HCT116 (cell line): ENCODE measurements at regions not wholly inside any gene's neighbourhood (a gene's known extent, or its start where the extent isn't known, plus 50 kb on each side); places are given as distances from the start of the nearest gene placed in this dataset.

Experiments used
- ATAC-seq: fragments of 200-7000 bp; cut with Tn5 transposase; 2 replicates; pipeline ENCODE4 v1.9.1; 2020; ENCODE audit warnings: mild to moderate bottlenecking, moderate library complexity
- BruUV-seq: library from RNA; stranded (reverse); fragments of 400-500 nt; replicated peaks from 2 replicates; lab custom pipeline; 2021; lab: Mats Ljungman, UMichigan
- CTCF ChIA-PET: fragments of 300-600 bp; sonication (Branson Sonifier 250); formaldehyde crosslinking; loops from one replicate; lab custom pipeline; 2021; ENCODE audit warnings: antibody characterized with exemption; lab: Charles Lee
- POLR2A ChIA-PET: fragments of 300-600, 350-600 bp; sonication (Branson Sonifier 250); formaldehyde crosslinking; loops from one replicate; lab custom pipeline; 2021; ENCODE audit warnings: antibody characterized with exemption; lab: Charles Lee
- RAD21 ChIA-PET, 2 experiments: fragments of 300-600 bp; sonication (Branson Sonifier 250); formaldehyde crosslinking; loops; one replicate each; lab custom pipeline; 2023; ENCODE audit warnings: low total read pairs in 2 of 2; ENCODE audit not compliant: uncharacterized antibody in 2 of 2, unreplicated experiment in 2 of 2, low non-redundant PET in 1 of 2; lab: Charles Lee
- DNase-seq: peaks from one replicate; pipeline ENCODE4 v3.0.0-alpha.2; 2010; ENCODE audit warnings: low read depth, low spot score
- H2AFZ ChIP-seq: fragments of 200-600 bp; shearing (Covaris generic), sonication (generic); 2 replicates; pipeline ENCODE4 v1.6.1; 2017; ENCODE audit warnings: low read depth, mixed run types, mixed read lengths, antibody characterized with exemption, low read length; ENCODE audit not compliant: poor library complexity, severe bottlenecking
- H3K27ac ChIP-seq: 2 replicates; pipeline ENCODE4 v1.5.1; 2012; ENCODE audit warnings: low read depth, low read length
- H3K27me3 ChIP-seq: fragments of 200-600 bp; sonication (generic); 2 replicates; pipeline ENCODE4 v1.6.1; 2016; ENCODE audit warnings: mixed run types, low read length, mixed read lengths; ENCODE audit not compliant: insufficient read depth
- H3K36me3 ChIP-seq, 2 experiments: fragments of 200-500 bp in 1 of 2; fragments of 200-600 bp in 1 of 2; sonication (Bioruptor generic) in 1 of 2; sonication (generic) in 1 of 2; 2 replicates each; pipeline versions ENCODE4 v1.5.1 to v1.6.1; 2014 to 2016; ENCODE audit warnings: low read length in 2 of 2, inconsistent platforms in 1 of 2, mixed read lengths in 1 of 2, mixed run types in 1 of 2; ENCODE audit not compliant: insufficient read depth in 2 of 2, control insufficient read depth in 1 of 2
- H3K4me1 ChIP-seq, 2 experiments: fragments of 200-600 bp in 1 of 2; sonication (generic) in 1 of 2; 2 replicates each; pipeline versions ENCODE4 v1.5.1 to v1.6.1; 2012 to 2017; ENCODE audit warnings: low read length in 2 of 2, inconsistent platforms in 1 of 2, mild to moderate bottlenecking in 1 of 2, mixed read lengths in 1 of 2, mixed run types in 1 of 2, moderate library complexity in 1 of 2; ENCODE audit not compliant: insufficient read depth in 2 of 2, control insufficient read depth in 1 of 2
- H3K4me2 ChIP-seq: fragments of 200-600 bp; sonication (generic); 2 replicates; pipeline ENCODE4 v1.6.1; 2017; ENCODE audit warnings: mixed run types, low read length, mixed read lengths
- H3K4me3 ChIP-seq, 2 experiments: fragments of 200-600 bp in 1 of 2; sonication (generic) in 1 of 2; replicated peaks in 1 of 2; 2 replicates each; pipeline ENCODE4 v1.5.1; 2011 to 2016; ENCODE audit warnings: low read length in 2 of 2, control low read depth in 1 of 2, low read depth in 1 of 2, mild to moderate bottlenecking in 1 of 2, mixed read lengths in 1 of 2, mixed run types in 1 of 2
- H3K79me2 ChIP-seq: fragments of 200-600 bp; sonication (generic); 2 replicates; pipeline ENCODE4 v1.6.1; 2017; ENCODE audit warnings: mild to moderate bottlenecking, mixed run types, low read length, moderate library complexity, mixed read lengths; ENCODE audit not compliant: insufficient read depth
- H3K9ac ChIP-seq: fragments of 200-600 bp; sonication (generic); 2 replicates; pipeline ENCODE4 v1.6.1; 2016; ENCODE audit warnings: low read length, mixed read lengths
- H3K9me2 ChIP-seq: fragments of 200-600 bp; sonication (generic), shearing (Covaris generic); 2 replicates; pipeline ENCODE4 v1.6.1; 2017; ENCODE audit warnings: mixed run types, mild to moderate bottlenecking, moderate library complexity; ENCODE audit not compliant: insufficient read depth
- H3K9me3 ChIP-seq, 2 experiments: fragments of 200-500 bp in 1 of 2; fragments of 200-600 bp in 1 of 2; sonication (Bioruptor generic) in 1 of 2; sonication (generic) in 1 of 2; 2 replicates each; pipeline ENCODE4 v1.6.1; 2014 to 2017; ENCODE audit warnings: low read length in 2 of 2, mixed read lengths in 2 of 2, inconsistent platforms in 1 of 2, low read depth in 1 of 2, mild to moderate bottlenecking in 1 of 2, mixed run types in 1 of 2, moderate library complexity in 1 of 2; ENCODE audit not compliant: control insufficient read depth in 1 of 2, insufficient read depth in 1 of 2
- H4K20me1 ChIP-seq: fragments of 200-600 bp; sonication (generic), shearing (Covaris generic); 2 replicates; pipeline ENCODE4 v1.6.1; 2017; ENCODE audit warnings: mixed run types, mild to moderate bottlenecking, moderate library complexity; ENCODE audit not compliant: insufficient read depth
- CBX3 ChIP-seq: IDR thresholded peaks from 2 replicates; pipeline ENCODE4 v1.6.1; 2012; ENCODE audit warnings: low read depth
- CEBPB ChIP-seq: IDR thresholded peaks from 2 replicates; pipeline ENCODE4 v1.6.1; 2012; ENCODE audit warnings: low read depth
- EGR1 ChIP-seq: IDR thresholded peaks from 2 replicates; pipeline ENCODE4 v1.6.1; 2012; ENCODE audit warnings: low read depth
- EZH2 ChIP-seq: fragments of 200-600 bp; sonication (generic); IDR thresholded peaks from 2 replicates; pipeline ENCODE4 v1.6.1; 2017; ENCODE audit warnings: antibody characterized with exemption, mixed run types
- EZH2phosphoT487 ChIP-seq: fragments of 200-600 bp; IDR thresholded peaks from 2 replicates; pipeline ENCODE4 v1.6.1; 2018; ENCODE audit warnings: antibody characterized with exemption, borderline replicate concordance
- FOSL1 ChIP-seq: IDR thresholded peaks from 2 replicates; pipeline ENCODE4 v1.6.1; 2012; ENCODE audit warnings: low read depth
- JUND ChIP-seq: IDR thresholded peaks from 2 replicates; pipeline ENCODE4 v1.6.1; 2012
- POLR2A ChIP-seq: IDR thresholded peaks from 2 replicates; pipeline ENCODE4 v1.7.0; 2011; ENCODE audit warnings: borderline replicate concordance; ENCODE audit not compliant: insufficient read depth, insufficient read length; ENCODE audit errors: extremely low read depth
- RAD21 ChIP-seq: IDR thresholded peaks from 2 replicates; pipeline ENCODE4 v1.6.1; 2012; ENCODE audit warnings: low read depth, mild to moderate bottlenecking
- SRF ChIP-seq: IDR thresholded peaks from 2 replicates; pipeline ENCODE4 v1.6.1; 2012; ENCODE audit warnings: low read depth
- TCF7L2 ChIP-seq: IDR thresholded peaks from 2 replicates; pipeline ENCODE4 v1.7.0; 2011; ENCODE audit warnings: borderline replicate concordance, inconsistent platforms; ENCODE audit not compliant: insufficient read depth, insufficient read length; ENCODE audit errors: extremely low read depth
- YY1 ChIP-seq: IDR thresholded peaks from 2 replicates; pipeline ENCODE4 v1.6.1; 2011; ENCODE audit warnings: low read length, low read depth, moderate library complexity, mild to moderate bottlenecking; ENCODE audit not compliant: insufficient replicate concordance; ENCODE audit errors: extremely low read depth
- ZFX ChIP-seq: fragments of 450-650 bp; IDR thresholded peaks from 2 replicates; pipeline ENCODE4 v1.6.1; 2017
- ZNF274 ChIP-seq: fragments of 200-500 bp; sonication (Bioruptor generic); IDR thresholded peaks from 2 replicates; pipeline ENCODE4 v1.6.1; 2014; ENCODE audit warnings: mild to moderate bottlenecking, low read depth, low read length, inconsistent platforms
- intact Hi-C: fragments of 100-400 bp; cut with micrococcal nuclease; formaldehyde crosslinking; loops from 2 replicates; pipeline ENCODE4 v1.10.0; 2022
- TF ChIP-seq, protein P1 (sequence below): IDR thresholded peaks from 2 replicates; pipeline ENCODE4 v1.6.1; 2012
- TF ChIP-seq, protein P2 (sequence below): IDR thresholded peaks from 2 replicates; pipeline ENCODE4 v1.6.1; 2012
- TF ChIP-seq, protein P3 (sequence below): IDR thresholded peaks from 2 replicates; pipeline ENCODE4 v1.6.1; 2012; ENCODE audit warnings: low read depth

DNA sequence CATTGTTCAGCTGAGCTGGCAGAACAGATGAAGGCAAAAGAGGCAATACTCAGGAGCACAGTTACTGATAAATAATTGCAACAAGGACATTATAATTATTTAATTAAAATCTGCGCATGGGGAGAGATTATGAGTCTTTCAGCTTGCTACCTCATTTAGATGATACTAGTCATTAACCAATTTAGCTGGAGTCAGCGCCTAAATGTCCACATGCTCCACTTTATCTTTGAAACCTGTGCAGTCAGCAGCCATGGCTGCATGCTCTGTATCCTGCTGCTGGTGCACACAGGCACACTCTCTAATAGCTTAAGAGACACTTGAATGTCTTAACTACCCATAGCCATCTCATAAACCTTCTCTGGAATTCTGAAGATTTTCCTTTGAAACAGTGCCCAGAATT lies 196.8 kb downstream of the PPP1R3A start:
- no peak for DNase-seq
- no peaks in the 10 kb centered on the region for H4K20me1 ChIP-seq
- no peaks in the 10 kb centered on the region for H3K9me3 ChIP-seq
- RAD21 ChIA-PET, result no interaction called here
- no peaks in the 10 kb centered on the region for H3K9me2 ChIP-seq
- POLR2A ChIA-PET, result no interaction called here
- no peak overlapping the region for H3K4me2 ChIP-seq
- H3K9ac ChIP-seq, result no peak overlapping the region
- no peaks in the 10 kb centered on the region for H3K4me1 ChIP-seq
- no peaks in the 10 kb centered on the region for H3K79me2 ChIP-seq
- H3K27ac ChIP-seq, result no peak overlapping the region
- ATAC-seq, result no peak
- CTCF ChIA-PET, result no interaction called here
- no peak overlapping the region for H2AFZ ChIP-seq
- H3K4me3 ChIP-seq, result no peak overlapping the region
- TF ChIP-seq FOSL1 (no peak), TCF7L2 (no peak), CBX3 (no peak), POLR2A (no peak), EZH2phosphoT487 (no peak), EGR1 (no peak), JUND (no peak), ZFX (no peak), RAD21 (no peak), EZH2 (no peak), YY1 (no peak), CEBPB (no peak)
- TF ChIP-seq, protein P1, sequence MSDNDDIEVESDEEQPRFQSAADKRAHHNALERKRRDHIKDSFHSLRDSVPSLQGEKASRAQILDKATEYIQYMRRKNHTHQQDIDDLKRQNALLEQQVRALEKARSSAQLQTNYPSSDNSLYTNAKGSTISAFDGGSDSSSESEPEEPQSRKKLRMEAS, result no peak
- TF ChIP-seq, protein P2, sequence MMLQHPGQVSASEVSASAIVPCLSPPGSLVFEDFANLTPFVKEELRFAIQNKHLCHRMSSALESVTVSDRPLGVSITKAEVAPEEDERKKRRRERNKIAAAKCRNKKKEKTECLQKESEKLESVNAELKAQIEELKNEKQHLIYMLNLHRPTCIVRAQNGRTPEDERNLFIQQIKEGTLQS, result no peak
- H3K36me3 ChIP-seq, result no peaks in the 10 kb centered on the region
- no TSS peak for BruUV-seq
- H3K27me3 ChIP-seq, result no peaks in the 10 kb centered on the region
- intact Hi-C loops, result no loop called here

DNA sequence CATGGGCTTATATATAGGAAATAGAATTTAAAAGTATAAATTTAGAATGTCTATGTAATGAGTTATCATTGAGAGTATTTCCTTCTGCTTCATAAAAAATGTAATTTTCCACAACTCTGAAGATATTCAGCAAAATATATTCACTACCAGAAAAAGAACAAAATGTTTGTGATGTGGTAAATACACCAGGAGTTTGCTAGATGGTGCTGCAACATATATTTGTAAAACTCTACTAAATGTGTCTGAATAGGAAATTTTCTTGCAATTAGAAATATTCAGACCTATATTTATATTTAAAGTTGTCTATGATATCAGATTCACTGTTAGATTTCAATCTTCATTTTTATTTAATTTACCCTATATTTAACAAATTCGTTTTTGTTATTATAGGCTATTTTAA lies 201.1 kb downstream of the PPP1R3A start:
- Histone ChIP-seq H3K9ac (no peak overlapping the region), H3K36me3 (no peaks in the 10 kb centered on the region), H3K4me1 (no peaks in the 10 kb centered on the region), H3K27me3 (no peaks in the 10 kb centered on the region), H3K79me2 (no peaks in the 10 kb centered on the region), H3K27ac (no peak overlapping the region), H3K9me3 (no peaks in the 10 kb centered on the region), H3K4me3 (no peak overlapping the region), H3K4me2 (no peak overlapping the region), H4K20me1 (no peaks in the 10 kb centered on the region), H2AFZ (no peak overlapping the region), H3K9me2 (no peaks in the 10 kb centered on the region)
- CTCF ChIA-PET, result interaction anchor here (1.1 kb wide), 1 partner anchor 11 kb away, joined by 3 read pairs; no protein-coding TSS in a partner anchor
- POLR2A ChIA-PET, result no interaction called here
- RAD21 ChIA-PET, result no interaction called here
- ATAC-seq (no peak), DNase-seq (no peak)
- intact Hi-C loops, result no loop called here
- no TSS peak for BruUV-seq
- TF ChIP-seq SRF, result no peak
- TF ChIP-seq, protein P3, sequence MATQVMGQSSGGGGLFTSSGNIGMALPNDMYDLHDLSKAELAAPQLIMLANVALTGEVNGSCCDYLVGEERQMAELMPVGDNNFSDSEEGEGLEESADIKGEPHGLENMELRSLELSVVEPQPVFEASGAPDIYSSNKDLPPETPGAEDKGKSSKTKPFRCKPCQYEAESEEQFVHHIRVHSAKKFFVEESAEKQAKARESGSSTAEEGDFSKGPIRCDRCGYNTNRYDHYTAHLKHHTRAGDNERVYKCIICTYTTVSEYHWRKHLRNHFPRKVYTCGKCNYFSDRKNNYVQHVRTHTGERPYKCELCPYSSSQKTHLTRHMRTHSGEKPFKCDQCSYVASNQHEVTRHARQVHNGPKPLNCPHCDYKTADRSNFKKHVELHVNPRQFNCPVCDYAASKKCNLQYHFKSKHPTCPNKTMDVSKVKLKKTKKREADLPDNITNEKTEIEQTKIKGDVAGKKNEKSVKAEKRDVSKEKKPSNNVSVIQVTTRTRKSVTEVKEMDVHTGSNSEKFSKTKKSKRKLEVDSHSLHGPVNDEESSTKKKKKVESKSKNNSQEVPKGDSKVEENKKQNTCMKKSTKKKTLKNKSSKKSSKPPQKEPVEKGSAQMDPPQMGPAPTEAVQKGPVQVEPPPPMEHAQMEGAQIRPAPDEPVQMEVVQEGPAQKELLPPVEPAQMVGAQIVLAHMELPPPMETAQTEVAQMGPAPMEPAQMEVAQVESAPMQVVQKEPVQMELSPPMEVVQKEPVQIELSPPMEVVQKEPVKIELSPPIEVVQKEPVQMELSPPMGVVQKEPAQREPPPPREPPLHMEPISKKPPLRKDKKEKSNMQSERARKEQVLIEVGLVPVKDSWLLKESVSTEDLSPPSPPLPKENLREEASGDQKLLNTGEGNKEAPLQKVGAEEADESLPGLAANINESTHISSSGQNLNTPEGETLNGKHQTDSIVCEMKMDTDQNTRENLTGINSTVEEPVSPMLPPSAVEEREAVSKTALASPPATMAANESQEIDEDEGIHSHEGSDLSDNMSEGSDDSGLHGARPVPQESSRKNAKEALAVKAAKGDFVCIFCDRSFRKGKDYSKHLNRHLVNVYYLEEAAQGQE, result no peak
- no peak for TF ChIP-seq EGR1
- TF ChIP-seq CBX3, result no peak
- TF ChIP-seq RAD21, result no peak
- TF ChIP-seq YY1, result no peak
- TF ChIP-seq TCF7L2, result no peak
- no peak for TF ChIP-seq JUND
- TF ChIP-seq, protein P2, result no peak
- TF ChIP-seq ZNF274, result no peak
- TF ChIP-seq CEBPB, result no peak
